Stomach (tissue), 8 donors: ENCODE measurements at regions not wholly inside any gene's neighbourhood (a gene's known extent, or its start where the extent isn't known, plus 50 kb on each side); places are given as distances from the start of the nearest gene placed in this dataset.

ENCODE experiments used
- DNase-seq, 2 donors: peaks; one replicate each; pipeline versions ENCODE4 v3.0.0 to v3.0.0-alpha.2; 2013 to 2019
- H3K27ac ChIP-seq, 5 donors: fragments of 200-600 bp in 4 of 5; sonication (generic) in 4 of 5; one replicate each; pipeline ENCODE4 v1.5.1; 2013 to 2019; ENCODE audit warnings: mild to moderate bottlenecking in 1 of 5, moderate library complexity in 1 of 5
- H3K27me3 ChIP-seq, 3 donors: fragments of 200-600 bp; sonication (generic); one replicate each; pipeline ENCODE4 v1.5.1; 2017 to 2019; ENCODE audit warnings: mixed run types in 1 of 3
- H3K36me3 ChIP-seq, 4 donors: fragments of 200-600 bp; sonication (generic); 1 replicate in 3 of 4; 2 replicates in 1 of 4; pipeline ENCODE4 v1.5.1; 2016 to 2019
- H3K4me1 ChIP-seq, 4 donors: fragments of 200-600 bp; sonication (generic); one replicate each; pipeline ENCODE4 v1.5.1; 2016 to 2019
- H3K4me3 ChIP-seq, 4 donors: fragments of 200-600 bp; sonication (generic) in 3 of 4; one replicate each; pipeline ENCODE4 v1.5.1; 2016 to 2019; ENCODE audit warnings: mild to moderate bottlenecking in 1 of 4
- H3K9me3 ChIP-seq, 4 donors: fragments of 200-600 bp; sonication (generic); one replicate each; pipeline ENCODE4 v1.5.1; 2016 to 2019
- EP300 ChIP-seq: sonication (generic); formaldehyde crosslinking; IDR thresholded peaks from one replicate; pipeline ENCODE4 v1.6.1; 2017; ENCODE audit warnings: antibody characterized with exemption
- POLR2A ChIP-seq, 4 donors: fragments of 450-650 bp; IDR thresholded peaks; one replicate each; pipeline ENCODE4 v1.6.1; 2016; ENCODE audit warnings: antibody characterized with exemption in 4 of 4, control low read depth in 2 of 4, mild to moderate bottlenecking in 1 of 4, moderate library complexity in 1 of 4
- POLR2AphosphoS5 ChIP-seq, 3 donors: sonication (generic); formaldehyde crosslinking; IDR thresholded peaks; one replicate each; pipeline ENCODE4 v1.6.1; 2016; ENCODE audit warnings: antibody characterized with exemption in 3 of 3
- WGBS, 5 donors: extraction: QIAGEN DNeasy Blood & Tissue Kit in 3 of 5; methylation state at CpG; one replicate each; pipeline versions ENCODE4 v1.1.5 to v1.1.7; 2013 to 2018; 5-methylcytosine and 5-hydroxymethylcytosine counted together
- intact Hi-C: fragments of 100-400 bp; cut with DNase I; formaldehyde crosslinking; loops from one replicate; pipeline ENCODE4 v1.15.1; 2023; ENCODE audit warnings: low total_unique reads
- TF ChIP-seq, protein P1 (sequence below), 7 experiments: fragments of 450-650 bp in 4 of 7; fragments of 200-600 bp in 3 of 7; sonication (generic) in 3 of 7; IDR thresholded peaks; one replicate each; pipeline ENCODE4 v1.5.1; 2016 to 2019; ENCODE audit warnings: antibody characterized with exemption in 7 of 7, control low read depth in 2 of 7, mild to moderate bottlenecking in 1 of 7
- donor health status: healthy with polysubstance abuse.
- donor health status: Bipolar disorder and iron deficiency.
- donor health status: healthy.

- Histone ChIP-seq H3K4me3 (no peak overlapping the region), H3K36me3 (no peaks in the 10 kb centered on the region), H3K27me3 (peaks cover 0 to 18% (median 4%) of the 10 kb centered on the region in 3 donors), H3K4me1 (no peaks in the 10 kb centered on the region), H3K9me3 (no peaks in the 10 kb centered on the region), H3K27ac (no peak overlapping the region)
- no peak for DNase-seq
- 42 to 58% (median 44%) methylated on average over 4 of the region's 4 CpGs for WGBS, 5 donors
- intact Hi-C loops, result no loop called here
- TF ChIP-seq POLR2A (IDR thresholded peaks at IDR 0.05), result no peak
- TF ChIP-seq EP300, result no peak
- TF ChIP-seq, protein P1, sequence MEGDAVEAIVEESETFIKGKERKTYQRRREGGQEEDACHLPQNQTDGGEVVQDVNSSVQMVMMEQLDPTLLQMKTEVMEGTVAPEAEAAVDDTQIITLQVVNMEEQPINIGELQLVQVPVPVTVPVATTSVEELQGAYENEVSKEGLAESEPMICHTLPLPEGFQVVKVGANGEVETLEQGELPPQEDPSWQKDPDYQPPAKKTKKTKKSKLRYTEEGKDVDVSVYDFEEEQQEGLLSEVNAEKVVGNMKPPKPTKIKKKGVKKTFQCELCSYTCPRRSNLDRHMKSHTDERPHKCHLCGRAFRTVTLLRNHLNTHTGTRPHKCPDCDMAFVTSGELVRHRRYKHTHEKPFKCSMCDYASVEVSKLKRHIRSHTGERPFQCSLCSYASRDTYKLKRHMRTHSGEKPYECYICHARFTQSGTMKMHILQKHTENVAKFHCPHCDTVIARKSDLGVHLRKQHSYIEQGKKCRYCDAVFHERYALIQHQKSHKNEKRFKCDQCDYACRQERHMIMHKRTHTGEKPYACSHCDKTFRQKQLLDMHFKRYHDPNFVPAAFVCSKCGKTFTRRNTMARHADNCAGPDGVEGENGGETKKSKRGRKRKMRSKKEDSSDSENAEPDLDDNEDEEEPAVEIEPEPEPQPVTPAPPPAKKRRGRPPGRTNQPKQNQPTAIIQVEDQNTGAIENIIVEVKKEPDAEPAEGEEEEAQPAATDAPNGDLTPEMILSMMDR (IDR thresholded peaks at IDR 0.05), result no peak
- no peak for TF ChIP-seq POLR2AphosphoS5 (IDR thresholded peaks at IDR 0.05)
These were observed 150.3 kb downstream of the LINC00237 start for GRCh38 chr20:20955892-20956291.

- no peak for TF ChIP-seq EP300
- no peak for TF ChIP-seq POLR2A (IDR thresholded peaks at IDR 0.05)
- TF ChIP-seq POLR2AphosphoS5 (IDR thresholded peaks at IDR 0.05), result no peak
- TF ChIP-seq, protein P1 (IDR thresholded peaks at IDR 0.05), result no peak
- DNase-seq, result peak in 1 of 2 donors; percentile 36
- no peak overlapping the region for H3K27ac ChIP-seq
- no peaks in the 10 kb centered on the region for H3K36me3 ChIP-seq
- WGBS, 5 donors, result 50 to 59% (median 56%) methylated on average over 11 of the region's 11 CpGs
- peaks cover 0 to 18% (median 4%) of the 10 kb centered on the region in 3 donors for H3K27me3 ChIP-seq
- intact Hi-C loops, result no loop called here
- H3K4me1 ChIP-seq, result no peaks in the 10 kb centered on the region
- no peak overlapping the region for H3K4me3 ChIP-seq
- H3K9me3 ChIP-seq, result no peaks in the 10 kb centered on the region
These were observed 152.2 kb downstream of the LINC00237 start for GRCh38 chr20:20953738-20954618.

- no peak overlapping the region for H3K27ac ChIP-seq
- no peaks in the 10 kb centered on the region for H3K36me3 ChIP-seq
- DNase-seq, result no peak
- H3K27me3 ChIP-seq, result peaks cover 0 to 9% (median 4%) of the 10 kb centered on the region in 3 donors
- no peak for TF ChIP-seq EP300
- TF ChIP-seq, protein P1 (IDR thresholded peaks at IDR 0.05), result no peak
- TF ChIP-seq POLR2AphosphoS5 (IDR thresholded peaks at IDR 0.05), result no peak
- no peak for TF ChIP-seq POLR2A (IDR thresholded peaks at IDR 0.05)
- WGBS, 5 donors, result 82 to 92% (median 87%) methylated on average over 2 of the region's 2 CpGs
- peaks cover 0 to 17% (median 8%) of the 10 kb centered on the region in 4 donors for H3K9me3 ChIP-seq
- intact Hi-C loops, result no loop called here
- no peak overlapping the region for H3K4me3 ChIP-seq
- no peaks in the 10 kb centered on the region for H3K4me1 ChIP-seq
These were observed 155.5 kb downstream of the LINC00237 start for GRCh38 chr20:20950620-20951019.

DNA sequence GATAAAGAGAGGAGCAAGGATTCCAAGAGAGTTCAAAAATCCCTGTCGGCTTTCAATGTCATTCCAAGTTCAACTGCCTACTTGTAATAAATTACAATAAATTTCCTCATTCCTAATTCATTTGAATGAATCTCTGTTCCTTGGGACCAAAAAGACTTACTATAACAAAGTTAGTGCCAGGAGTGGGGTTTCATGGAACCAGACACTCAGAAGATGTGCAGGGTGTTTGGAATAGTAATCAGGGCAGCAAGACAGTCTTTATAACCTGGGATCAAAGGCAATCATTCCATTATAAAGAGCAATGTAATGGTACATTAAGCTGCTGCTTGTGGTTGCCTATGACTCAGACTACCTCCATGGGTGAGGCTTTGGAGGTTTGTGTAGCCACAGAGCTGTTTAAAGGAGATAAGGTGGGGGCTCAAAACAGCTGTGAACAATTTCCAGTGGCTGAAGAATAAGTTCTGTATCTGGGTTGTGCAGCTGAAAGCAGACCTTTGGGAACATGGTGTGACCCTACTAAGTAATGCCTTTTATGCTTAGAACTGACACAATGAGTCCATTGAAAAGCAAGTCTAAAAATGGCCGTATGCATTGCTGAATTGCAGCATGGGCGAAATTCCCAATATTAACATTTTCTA is 159.9 kb downstream of the LINC00237 start:
- H3K36me3 ChIP-seq, result no peaks in the 10 kb centered on the region
- H3K4me1 ChIP-seq, result no peaks in the 10 kb centered on the region
- intact Hi-C loops, result no loop called here
- H3K4me3 ChIP-seq, result no peak overlapping the region
- H3K27ac ChIP-seq, result no peak overlapping the region
- TF ChIP-seq, protein P1 (IDR thresholded peaks at IDR 0.05), result no peak
- no peak for TF ChIP-seq POLR2A (IDR thresholded peaks at IDR 0.05)
- TF ChIP-seq EP300, result no peak
- TF ChIP-seq POLR2AphosphoS5 (IDR thresholded peaks at IDR 0.05), result no peak
- peaks cover 0 to under 1% (median 0%) of the 10 kb centered on the region in 3 donors for H3K27me3 ChIP-seq
- H3K9me3 ChIP-seq, result peaks cover 0 to 20% (median 15%) of the 10 kb centered on the region in 4 donors
- DNase-seq, result no peak
- 77 to 86% (median 81%) methylated on average over 3 of the region's 3 CpGs for WGBS, 5 donors
